ENCODE measurements at regions not wholly inside any gene's neighbourhood (a gene's known extent, or its start where the extent isn't known, plus 50 kb on each side); places are given as distances from the start of the nearest gene placed in this dataset.

DNA sequence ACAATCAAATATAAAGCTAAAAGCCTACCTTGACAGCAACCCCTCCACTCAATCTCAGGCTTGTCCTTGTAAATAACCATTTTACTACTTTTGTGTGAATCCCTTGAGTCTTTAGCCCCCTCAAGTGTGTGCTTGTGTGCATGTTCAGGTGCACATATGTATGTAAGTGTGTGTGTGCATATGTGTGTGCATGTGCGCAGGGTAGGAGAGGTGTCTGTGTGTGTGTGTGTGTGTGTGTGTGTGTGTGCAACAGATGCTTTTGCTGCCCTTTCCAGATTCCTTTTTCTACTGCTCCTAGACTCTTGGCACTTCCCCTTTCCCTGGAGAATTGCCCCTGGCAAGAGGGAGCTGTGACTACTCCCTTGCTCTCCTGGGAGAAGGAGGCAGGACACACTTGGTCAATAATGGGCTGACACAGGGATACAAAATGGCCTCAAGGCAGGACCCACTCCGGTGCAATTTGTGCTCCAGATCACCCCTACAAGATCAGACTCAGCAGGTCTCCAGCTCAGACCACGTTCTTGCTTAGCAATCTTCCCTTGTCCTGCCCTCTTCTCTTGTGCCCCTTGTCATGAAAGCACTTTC lies 73.4 kb downstream of the IFNG start:
- TF ChIP-seq, protein P1, sequence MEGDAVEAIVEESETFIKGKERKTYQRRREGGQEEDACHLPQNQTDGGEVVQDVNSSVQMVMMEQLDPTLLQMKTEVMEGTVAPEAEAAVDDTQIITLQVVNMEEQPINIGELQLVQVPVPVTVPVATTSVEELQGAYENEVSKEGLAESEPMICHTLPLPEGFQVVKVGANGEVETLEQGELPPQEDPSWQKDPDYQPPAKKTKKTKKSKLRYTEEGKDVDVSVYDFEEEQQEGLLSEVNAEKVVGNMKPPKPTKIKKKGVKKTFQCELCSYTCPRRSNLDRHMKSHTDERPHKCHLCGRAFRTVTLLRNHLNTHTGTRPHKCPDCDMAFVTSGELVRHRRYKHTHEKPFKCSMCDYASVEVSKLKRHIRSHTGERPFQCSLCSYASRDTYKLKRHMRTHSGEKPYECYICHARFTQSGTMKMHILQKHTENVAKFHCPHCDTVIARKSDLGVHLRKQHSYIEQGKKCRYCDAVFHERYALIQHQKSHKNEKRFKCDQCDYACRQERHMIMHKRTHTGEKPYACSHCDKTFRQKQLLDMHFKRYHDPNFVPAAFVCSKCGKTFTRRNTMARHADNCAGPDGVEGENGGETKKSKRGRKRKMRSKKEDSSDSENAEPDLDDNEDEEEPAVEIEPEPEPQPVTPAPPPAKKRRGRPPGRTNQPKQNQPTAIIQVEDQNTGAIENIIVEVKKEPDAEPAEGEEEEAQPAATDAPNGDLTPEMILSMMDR (IDR thresholded peaks at IDR 0.05): no peak
- no peak for TF ChIP-seq EP300 (IDR thresholded peaks at IDR 0.05)
